ENCODE measurements at regions not wholly inside any gene's neighbourhood (a gene's known extent, or its start where the extent isn't known, plus 50 kb on each side); places are given as distances from the start of the nearest gene placed in this dataset. TPM values are rescaled to one million over a fixed set of nuclear protein-coding genes. Genes with fewer than 3 reads are reported as not detected.

DNA sequence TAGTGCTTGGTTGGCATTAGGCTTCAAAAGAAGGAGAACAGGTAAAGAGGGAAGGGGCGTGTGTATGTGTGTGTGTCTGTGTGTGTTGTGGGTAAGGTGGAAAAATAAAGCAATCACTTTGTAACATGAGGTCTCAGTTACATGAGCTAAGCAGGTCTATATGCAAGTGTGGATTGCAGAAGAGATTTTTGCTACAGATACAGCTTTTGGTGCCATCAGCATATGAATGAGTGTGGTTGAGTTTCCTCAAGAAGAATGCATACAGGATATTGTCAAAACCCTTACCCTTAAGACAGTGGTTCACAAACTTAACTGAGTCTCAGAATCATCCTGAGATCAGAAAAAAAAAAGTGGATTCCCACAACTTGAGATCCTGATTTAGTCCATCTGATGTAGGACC is 220.5 kb upstream of the HTR2C start:
- Histone ChIP-seq H3K9me3 (ENCODE audit: control insufficient read depth, insufficient read depth, low read length) (no peaks in the 10 kb centered on the region), H3K27ac (ENCODE audit: low read depth, low read length) (no peak overlapping the region), H3K4me3 (ENCODE audit: low read depth, low read length) (no peak overlapping the region), H3K27me3 (ENCODE audit: control insufficient read depth, insufficient read depth, low read length) (no peaks in the 10 kb centered on the region)
- CTCF ChIA-PET, result no interaction called here
- TF ChIP-seq, protein P1, sequence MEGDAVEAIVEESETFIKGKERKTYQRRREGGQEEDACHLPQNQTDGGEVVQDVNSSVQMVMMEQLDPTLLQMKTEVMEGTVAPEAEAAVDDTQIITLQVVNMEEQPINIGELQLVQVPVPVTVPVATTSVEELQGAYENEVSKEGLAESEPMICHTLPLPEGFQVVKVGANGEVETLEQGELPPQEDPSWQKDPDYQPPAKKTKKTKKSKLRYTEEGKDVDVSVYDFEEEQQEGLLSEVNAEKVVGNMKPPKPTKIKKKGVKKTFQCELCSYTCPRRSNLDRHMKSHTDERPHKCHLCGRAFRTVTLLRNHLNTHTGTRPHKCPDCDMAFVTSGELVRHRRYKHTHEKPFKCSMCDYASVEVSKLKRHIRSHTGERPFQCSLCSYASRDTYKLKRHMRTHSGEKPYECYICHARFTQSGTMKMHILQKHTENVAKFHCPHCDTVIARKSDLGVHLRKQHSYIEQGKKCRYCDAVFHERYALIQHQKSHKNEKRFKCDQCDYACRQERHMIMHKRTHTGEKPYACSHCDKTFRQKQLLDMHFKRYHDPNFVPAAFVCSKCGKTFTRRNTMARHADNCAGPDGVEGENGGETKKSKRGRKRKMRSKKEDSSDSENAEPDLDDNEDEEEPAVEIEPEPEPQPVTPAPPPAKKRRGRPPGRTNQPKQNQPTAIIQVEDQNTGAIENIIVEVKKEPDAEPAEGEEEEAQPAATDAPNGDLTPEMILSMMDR (IDR thresholded peaks at IDR 0.05; ENCODE audit: low read depth, low read length), result no peak
- POLR2A ChIA-PET, result no interaction called here
- no peak for DNase-seq (ENCODE audit: low read depth, low spot score)

GRCh38 chrX:114365065-114365834 is 218.6 kb upstream of the HTR2C start:
- CTCF ChIA-PET, result no interaction called here
- Histone ChIP-seq H3K4me3 (ENCODE audit: low read depth, low read length) (no peak overlapping the region), H3K27me3 (ENCODE audit: control insufficient read depth, insufficient read depth, low read length) (no peaks in the 10 kb centered on the region), H3K27ac (ENCODE audit: low read depth, low read length) (no peak overlapping the region), H3K9me3 (ENCODE audit: control insufficient read depth, insufficient read depth, low read length) (no peaks in the 10 kb centered on the region)
- TF ChIP-seq, protein P1 (IDR thresholded peaks at IDR 0.05; ENCODE audit: low read depth, low read length), result no peak
- DNase-seq (ENCODE audit: low read depth, low spot score), result no peak
- POLR2A ChIA-PET, result no interaction called here

DNA sequence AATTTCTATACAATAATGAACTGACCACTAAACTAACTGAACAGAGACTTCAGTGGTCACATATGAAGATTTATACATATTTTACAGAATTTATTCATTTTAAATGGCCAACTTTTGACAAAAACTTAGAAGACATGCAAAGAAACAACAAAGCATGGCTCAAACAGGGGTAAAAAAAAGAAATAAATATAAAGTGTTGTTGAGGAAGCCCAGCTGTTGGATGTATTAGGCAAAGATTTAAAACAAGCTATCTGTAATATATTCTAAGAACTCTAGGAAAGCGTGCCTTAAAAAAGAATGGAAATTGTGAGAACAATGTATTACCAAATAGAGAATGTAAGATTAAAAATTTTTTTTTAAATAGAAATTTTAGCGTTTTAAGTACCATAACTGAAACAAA is 210.9 kb upstream of the HTR2C start:
- CTCF ChIA-PET, result no interaction called here
- no peak overlapping the region for H3K27ac ChIP-seq (ENCODE audit: low read depth, low read length)
- POLR2A ChIA-PET, result no interaction called here
- H3K4me3 ChIP-seq (ENCODE audit: low read depth, low read length), result no peak overlapping the region
- no peak for DNase-seq (ENCODE audit: low read depth, low spot score)
- no peaks in the 10 kb centered on the region; the same call in 1 of the 2 replicates for H3K9me3 ChIP-seq (ENCODE audit: control insufficient read depth, insufficient read depth, low read length)
- TF ChIP-seq, protein P1 (IDR thresholded peaks at IDR 0.05; ENCODE audit: low read depth, low read length), result no peak
- H3K27me3 ChIP-seq (ENCODE audit: control insufficient read depth, insufficient read depth, low read length), result no peaks in the 10 kb centered on the region

GRCh38 chrX:114390251-114390796 is 193.6 kb upstream of the HTR2C start:
- H3K9me3 ChIP-seq (ENCODE audit: control insufficient read depth, insufficient read depth, low read length), result peaks cover 9% of the 10 kb centered on the region; the same call in 1 of the 2 replicates
- POLR2A ChIA-PET, result no interaction called here
- H3K27me3 ChIP-seq (ENCODE audit: control insufficient read depth, insufficient read depth, low read length), result no peaks in the 10 kb centered on the region
- CTCF ChIA-PET, result no interaction called here
- no peak overlapping the region for H3K27ac ChIP-seq (ENCODE audit: low read depth, low read length)
- H3K4me3 ChIP-seq (ENCODE audit: low read depth, low read length), result no peak overlapping the region
- TF ChIP-seq, protein P1 (IDR thresholded peaks at IDR 0.05; ENCODE audit: low read depth, low read length), result no peak
- DNase-seq (ENCODE audit: low read depth, low spot score), result no peak

Small RNA genes in the stretch of these regions (small RNA-seq; reads per million reads assigned to genes)
- not detected for gene AL953862.1 (ENCODE audit: insufficient read length, low read depth)
